GM19372 (cell line): ENCODE measurements at regions not wholly inside any gene's neighbourhood (a gene's known extent, or its start where the extent isn't known, plus 50 kb on each side); places are given as distances from the start of the nearest gene placed in this dataset.

Experiments
- ATAC-seq: cut with Tn5 transposase; IDR thresholded peaks from one replicate; pipeline ENCODE4 v1.9.1; 2021; ENCODE audit warnings: mild to moderate bottlenecking, low read depth, moderate library complexity; ENCODE audit not compliant: unreplicated experiment

GRCh38 chr13:76383676-76384461, 502.3 kb downstream of the KCTD12 start:
- ATAC-seq = no peak

GRCh38 chr13:76380446-76381065, 505.6 kb downstream of the KCTD12 start:
- ATAC-seq = no peak

GRCh38 chr13:76379341-76380105, 506.7 kb downstream of the KCTD12 start:
- ATAC-seq = no peak

- ATAC-seq = no peak
These were observed 507.4 kb downstream of the KCTD12 start for GRCh38 chr13:76378767-76379166.

- ATAC-seq = no peak
These were observed 522.4 kb downstream of the KCTD12 start for GRCh38 chr13:76363682-76364289.

GRCh38 chr13:76361868-76362267, 524.3 kb downstream of the KCTD12 start:
- no peak for ATAC-seq

GRCh38 chr13:76351541-76352229, 534.5 kb downstream of the KCTD12 start:
- ATAC-seq = no peak

- ATAC-seq = no peak
These were observed 535.8 kb downstream of the KCTD12 start for GRCh38 chr13:76350399-76350798.

GRCh38 chr13:76349700-76350099, 536.5 kb downstream of the KCTD12 start:
- ATAC-seq = no peak

GRCh38 chr13:76339649-76340048, 546.6 kb downstream of the KCTD12 start:
- ATAC-seq = no peak

GRCh38 chr13:76338003-76338402, 548.2 kb downstream of the KCTD12 start:
- no peak for ATAC-seq

GRCh38 chr13:76336889-76337844, 549.0 kb downstream of the KCTD12 start:
- no peak for ATAC-seq

- ATAC-seq = no peak
These were observed 550.7 kb downstream of the KCTD12 start for GRCh38 chr13:76335463-76335862.

- no peak for ATAC-seq
These were observed 554.1 kb downstream of the KCTD12 start for GRCh38 chr13:76331943-76332712.

GRCh38 chr13:76330761-76331160, 555.4 kb downstream of the KCTD12 start:
- no peak for ATAC-seq

GRCh38 chr13:76329866-76330580, 556.2 kb downstream of the KCTD12 start:
- no peak for ATAC-seq

- no peak for ATAC-seq
These were observed 557.2 kb downstream of the KCTD12 start for GRCh38 chr13:76329004-76329403.

- ATAC-seq = no peak
These were observed 559.9 kb downstream of the KCTD12 start for GRCh38 chr13:76326343-76326742.
